Anterior cingulate cortex (tissue), 58 donors: ENCODE measurements at regions not wholly inside any gene's neighbourhood (a gene's known extent, or its start where the extent isn't known, plus 50 kb on each side); places are given as distances from the start of the nearest gene placed in this dataset.

Experiments used
- DNase-seq, 58 donors: peaks; one replicate each; lab custom pipeline; 2025; lab: John Stamatoyannopoulos, UW

DNA sequence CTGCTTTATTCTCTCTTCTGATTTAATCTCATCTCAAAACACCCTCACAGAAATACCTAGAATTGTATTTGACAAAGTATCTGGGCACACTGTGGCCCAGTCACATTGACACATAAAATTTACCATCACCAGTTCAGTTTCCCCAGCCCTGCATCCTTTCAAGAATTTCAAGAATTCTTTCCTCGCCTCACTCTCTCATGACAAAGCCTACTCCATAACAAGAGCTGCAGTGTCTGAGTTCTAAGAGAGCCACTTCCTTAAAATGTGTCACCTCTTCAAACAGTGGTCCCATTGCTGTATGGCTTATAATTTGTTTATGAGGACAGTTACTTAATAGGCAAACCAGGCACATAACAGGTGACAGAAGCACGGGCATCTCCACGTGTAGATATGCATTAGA lies 90.9 kb upstream of the STK39 start:
- DNase-seq, result no peak

DNA sequence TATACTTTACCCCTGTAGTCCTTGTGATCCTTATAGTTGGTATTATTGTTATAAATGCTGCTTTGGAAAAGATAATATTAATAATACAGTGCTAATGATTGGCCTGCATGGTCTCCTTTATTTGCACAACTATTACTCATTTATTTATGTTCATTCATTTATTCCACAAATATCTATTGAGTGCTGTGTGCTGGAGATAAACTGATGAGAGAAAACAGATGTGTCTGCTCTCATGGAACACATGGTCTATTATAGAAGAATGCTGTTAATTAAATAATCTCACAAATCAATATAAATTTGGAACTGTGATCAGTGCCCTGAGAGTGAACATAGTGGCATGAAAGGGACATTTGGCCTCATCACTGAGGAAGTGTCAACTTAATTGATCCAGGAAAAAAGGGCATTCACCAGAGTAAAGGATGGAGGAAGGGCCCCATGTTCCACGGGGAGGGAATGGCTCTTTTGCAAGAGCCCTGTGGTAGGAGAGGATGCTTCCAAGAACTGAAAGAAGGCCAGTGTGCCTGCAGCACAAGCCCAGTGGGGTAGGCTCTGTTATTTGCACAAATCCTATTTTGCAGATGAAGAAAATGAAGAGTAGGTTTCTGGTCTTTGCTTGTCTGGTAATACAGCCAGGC lies 91.5 kb upstream of the STK39 start:
- no peak for DNase-seq

DNA sequence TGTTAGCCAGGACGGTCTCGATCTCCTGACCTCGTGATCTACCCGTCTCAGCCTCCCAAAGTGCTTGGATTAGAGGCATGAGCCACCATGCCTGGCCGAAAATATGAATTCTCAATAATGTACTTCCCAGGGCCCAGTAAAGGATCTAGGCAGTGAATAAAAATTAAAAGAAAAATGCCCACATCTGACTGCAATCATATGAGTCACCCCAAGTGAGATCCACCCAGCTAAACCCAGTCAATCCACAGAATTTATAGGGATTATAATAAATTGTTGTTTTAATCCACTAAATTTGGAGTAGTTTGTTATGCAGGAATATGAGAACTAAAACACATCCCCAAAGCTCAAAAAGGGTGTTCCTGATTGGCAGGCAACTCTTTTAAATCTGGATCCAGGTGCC lies 93.5 kb upstream of the STK39 start:
- no peak for DNase-seq

DNA sequence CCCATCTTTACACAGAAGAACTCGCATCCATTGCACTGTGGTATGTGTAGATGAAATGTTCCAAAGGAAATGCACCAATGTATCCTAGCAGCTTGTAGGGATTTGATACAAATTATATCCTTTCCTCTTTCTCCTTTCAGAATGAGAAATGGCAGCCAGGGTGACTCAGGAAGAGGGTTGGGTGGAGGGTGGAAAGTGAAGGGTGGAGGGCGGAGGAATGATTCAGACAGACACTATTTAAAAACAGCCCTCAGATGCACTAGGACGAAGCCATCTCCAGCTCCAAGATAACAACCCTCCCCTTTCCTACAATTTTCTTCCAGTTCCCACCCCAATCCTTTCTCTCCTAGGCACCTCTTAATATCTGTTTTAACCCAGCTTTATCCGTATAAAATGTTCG lies 96.2 kb upstream of the STK39 start:
- DNase-seq, result peak in 1 of 58 donors; percentile 4

DNA sequence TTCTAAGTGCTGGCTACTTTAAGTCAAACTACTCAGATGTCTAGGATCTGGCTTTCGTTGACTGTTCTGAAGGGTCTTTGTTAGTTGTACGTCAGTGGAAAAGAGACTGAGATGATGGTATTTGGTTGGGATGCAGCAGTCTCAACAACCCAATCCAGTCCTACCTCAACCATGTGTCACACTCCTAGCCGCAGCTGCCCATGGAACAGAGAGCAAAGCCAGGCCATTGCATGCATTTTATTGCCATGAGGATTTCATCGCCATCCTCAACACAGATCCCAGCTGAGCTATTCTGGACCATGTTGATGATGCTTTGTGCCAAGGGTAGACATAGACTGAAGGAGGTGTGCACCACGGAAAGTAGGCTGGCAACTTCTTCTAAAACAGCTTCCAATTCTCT lies 97.3 kb upstream of the STK39 start:
- no peak for DNase-seq

DNA sequence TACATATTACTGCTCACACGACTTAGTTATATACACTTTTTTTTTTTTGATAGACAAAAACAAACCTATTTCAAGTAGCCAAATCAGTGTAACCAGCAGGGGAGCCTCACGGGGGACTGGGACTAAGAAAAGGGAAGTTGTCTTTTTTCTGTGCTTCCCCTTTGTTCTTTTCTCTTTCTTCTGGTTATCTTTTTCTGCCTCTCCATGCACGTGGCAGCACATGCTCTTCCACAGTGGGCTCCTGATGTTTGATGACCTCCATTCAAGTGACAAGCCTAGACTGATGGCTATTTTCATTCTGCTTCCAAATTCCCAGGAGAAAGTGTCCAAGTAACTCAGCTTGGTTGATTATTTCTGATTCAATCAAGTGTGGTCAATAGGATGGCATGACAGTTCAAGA lies 98.2 kb upstream of the STK39 start:
- no peak for DNase-seq

DNA sequence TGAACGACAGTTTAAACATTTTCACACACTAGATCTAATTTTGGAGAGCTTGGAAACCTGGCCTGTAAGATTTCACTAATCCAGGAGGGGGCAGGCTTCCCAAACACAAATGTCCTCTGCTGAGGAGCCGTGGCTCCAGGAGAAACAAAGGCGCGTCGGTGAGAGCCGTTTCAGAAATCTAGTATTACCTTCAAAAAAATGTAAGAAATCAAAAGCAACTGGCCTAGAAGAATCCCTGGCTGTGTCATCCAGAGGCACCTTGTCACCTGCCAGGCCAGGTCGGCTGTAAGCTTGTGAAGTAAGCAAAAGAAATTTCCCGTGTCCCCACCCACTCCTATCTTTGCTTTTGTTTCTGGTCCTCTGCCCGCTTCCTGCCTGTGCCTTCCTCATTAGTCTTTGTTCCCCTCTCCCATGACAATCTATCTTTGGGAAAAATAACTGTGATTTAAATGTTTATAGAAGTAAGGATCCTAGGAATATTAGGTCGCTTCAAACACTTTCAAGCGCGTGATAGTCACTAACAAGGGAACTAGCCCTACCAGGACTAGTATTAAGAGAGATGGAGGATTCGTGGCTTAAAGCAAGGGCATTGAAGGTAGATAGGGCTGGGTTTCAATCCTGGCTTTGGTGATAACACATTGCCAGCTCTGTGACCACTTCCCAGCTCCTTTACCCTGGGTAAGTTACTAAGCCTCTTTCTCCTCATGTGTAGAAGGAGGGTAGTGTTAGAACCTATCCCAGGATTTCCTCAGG lies 99.5 kb upstream of the STK39 start:
- peak in 52 of 58 donors; percentile 4 to 74 (median 42) for DNase-seq

DNA sequence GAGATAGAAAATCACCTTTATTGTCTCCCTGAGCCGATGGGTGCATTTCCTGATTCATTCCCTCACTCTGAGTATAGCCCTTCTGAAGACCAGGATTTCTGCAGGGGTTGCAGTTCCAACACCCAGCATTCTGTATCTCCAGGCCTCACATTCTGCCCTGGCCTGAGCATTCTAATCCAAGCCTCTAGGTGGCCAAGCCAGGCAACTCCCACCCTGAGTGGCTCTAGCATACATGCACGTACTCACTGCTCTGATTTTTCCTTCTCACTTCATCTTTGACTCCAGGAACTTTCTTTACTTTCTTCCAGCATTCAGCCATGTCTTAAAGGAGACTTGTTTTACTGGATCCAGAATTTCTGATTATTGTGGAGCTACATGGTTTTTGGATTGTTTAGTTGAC lies 100.7 kb upstream of the STK39 start:
- DNase-seq, result peak in 1 of 58 donors; percentile 4

DNA sequence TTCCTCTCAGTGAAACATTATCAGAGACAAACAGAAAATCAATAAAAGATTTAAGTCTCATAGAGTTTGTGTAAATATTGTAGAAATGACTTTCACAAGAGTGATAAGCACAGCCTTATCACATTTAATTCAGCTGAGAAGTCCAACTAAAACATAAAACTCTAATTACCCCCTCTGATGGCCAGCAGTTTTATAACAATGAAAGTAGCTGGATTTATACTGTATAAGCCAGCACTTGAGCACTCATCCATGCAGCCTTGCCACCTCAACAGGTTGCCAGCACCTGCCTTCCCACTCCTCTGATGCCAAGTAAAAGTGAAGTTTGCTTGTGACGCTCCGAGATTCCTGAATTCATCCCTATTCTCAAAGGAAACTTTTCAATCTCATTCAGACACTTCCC lies 103.0 kb upstream of the STK39 start:
- DNase-seq, result no peak

DNA sequence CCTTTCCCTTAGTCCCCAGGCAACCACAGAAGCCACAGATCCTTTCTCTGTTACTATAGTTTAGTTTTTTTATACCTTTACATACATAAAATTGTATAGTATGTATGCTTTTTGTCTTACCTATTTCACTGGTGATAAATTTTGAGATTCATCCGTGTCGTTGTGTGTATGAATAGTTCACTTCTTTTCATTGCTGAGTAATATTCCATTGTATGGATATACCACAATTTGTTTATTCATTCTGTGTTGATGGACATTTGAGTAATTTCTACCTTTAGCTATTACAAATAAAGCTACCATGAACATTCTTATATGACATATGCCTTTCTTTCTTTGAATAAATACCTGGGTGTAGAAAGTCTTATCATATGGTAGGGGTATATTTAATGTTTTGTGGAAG lies 102.8 kb upstream of the CERS6 start:
- DNase-seq, result no peak

DNA sequence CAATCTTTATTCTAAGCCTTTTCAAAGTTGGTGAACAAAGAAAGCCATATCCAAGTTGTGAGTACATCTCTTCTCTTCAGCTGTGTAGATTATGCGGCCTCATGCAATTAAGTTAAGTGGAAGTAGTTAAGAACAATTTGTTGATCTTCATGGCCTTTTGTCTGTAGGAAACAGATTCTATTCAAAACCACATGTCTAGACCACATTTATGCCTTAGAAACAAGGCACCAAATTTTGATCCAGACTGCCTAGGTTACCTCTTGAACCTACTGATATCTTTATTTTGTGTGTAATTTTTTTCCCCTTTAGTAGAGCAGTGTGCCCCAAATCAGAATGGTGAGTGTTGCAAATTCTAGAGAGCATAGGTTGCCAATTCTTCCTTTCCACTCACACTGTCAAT lies 101.6 kb upstream of the CERS6 start:
- DNase-seq, result no peak

DNA sequence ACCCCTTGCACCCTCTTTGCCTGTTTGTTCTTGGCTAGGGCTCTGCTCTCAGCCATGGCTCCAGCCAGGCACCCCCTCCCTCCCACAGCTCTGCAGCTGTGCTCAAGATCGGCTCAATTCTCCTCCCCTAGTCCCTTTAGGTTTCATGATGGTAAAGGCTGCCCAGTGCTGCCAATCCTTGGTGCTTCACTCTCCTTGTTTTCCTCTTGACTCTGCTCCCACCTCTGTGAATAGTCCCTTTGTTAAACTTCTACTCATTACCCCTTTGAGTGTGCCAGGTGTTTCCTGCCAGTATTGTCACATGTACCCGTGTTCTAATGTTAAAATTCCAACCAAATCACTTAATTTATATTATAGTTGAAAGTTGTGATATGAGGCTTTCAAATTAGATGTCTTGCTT lies 101.0 kb upstream of the CERS6 start:
- peak in 4 of 58 donors; percentile 7 to 61 (median 36) for DNase-seq

DNA sequence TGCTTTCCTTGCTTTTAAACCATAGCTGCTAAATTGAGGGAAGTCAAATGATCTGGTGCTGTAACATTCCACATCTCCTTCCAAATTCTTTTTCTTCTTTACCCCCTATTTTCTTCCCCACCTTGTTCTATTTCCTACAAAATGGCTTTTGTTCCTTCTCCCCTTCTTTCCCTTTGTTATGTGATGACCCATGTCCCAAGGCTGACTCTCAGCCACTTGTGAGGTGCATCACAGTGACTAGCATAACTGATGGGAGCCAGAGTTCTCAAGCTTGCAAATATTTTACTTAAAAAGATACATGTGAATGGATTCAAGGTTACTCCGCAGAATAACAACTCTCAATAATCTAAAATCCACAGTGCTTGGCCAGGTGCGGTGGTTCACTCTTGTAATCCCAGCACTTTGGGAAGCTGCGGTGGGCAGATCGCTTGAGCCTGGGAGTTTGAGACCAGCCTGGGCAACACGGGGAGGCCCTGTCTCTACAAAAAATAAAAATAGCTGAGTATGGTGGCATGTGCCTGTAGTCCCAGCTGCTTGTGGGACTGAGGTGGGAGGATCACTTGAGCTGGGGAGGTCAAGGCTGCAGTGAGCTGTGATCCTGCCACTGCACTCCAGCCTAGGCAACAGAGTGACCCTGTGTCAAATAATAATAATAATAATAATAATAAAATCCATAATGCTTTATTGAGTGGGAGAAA lies 100.1 kb upstream of the CERS6 start:
- no peak for DNase-seq

DNA sequence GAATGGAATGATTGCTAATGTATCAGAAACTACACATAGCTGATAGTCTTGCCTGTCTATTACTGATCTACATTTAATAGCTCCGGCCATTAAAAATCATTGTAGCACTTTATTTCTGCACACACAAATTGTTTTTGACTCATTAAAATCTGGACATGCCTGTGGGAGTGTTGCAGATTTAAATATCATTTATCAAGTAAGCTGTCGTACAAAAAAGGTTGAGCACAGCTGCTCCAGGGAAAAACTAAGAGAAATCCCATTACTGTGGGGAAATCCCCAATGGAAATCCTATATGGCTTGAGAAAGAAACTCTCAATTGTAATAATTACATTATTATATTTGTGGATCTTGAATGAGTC lies 99.6 kb upstream of the CERS6 start:
- no peak for DNase-seq

DNA sequence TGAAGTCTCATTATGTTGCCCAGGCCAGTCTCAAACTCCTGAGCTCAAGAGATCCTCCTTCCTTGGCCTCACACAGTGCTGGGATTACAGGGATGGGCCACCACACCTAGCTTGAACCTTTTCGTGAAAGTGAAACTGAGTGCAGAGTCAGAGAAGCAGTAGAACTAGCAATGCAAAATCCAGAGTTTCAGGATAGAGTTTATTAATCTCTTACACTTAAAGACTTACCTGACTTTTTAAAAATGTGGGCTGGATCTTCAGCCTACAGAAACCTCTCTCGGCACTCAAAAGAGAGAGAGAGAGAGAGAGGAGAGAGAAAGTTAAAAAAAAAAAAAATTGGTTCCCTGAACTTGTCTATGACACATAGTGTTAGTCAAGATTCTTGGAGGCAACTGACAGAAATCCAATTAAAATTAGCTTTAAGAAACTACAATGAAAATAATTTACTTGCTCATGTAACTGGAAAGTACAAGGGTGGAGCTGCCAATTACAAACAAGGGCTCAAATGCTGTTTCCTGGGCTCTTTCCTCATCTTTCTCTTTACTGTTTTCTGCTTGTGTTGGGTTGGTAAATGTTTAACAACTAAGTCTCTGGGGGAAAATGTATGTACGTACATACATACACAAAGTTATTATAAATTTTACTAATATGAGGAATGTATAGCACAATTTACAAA lies 98.1 kb upstream of the CERS6 start:
- no peak for DNase-seq

DNA sequence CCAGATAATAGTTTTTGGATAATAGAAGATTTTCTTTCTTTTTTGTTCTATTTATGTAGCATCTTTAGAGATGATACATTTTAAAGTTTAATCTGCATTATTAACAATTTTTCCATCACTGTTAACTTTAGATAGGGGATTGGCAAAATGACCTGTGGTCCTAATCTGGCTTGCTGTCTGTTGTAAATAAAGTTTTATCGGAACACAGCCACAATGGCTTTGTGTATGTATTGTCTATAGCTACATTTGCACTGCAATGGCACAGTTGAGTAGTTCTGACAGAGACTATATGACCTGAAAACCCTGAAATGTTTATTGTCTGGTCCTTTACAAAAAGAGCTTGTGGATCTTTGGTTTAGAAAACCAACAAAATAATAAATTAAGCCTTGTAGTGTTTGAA lies 97.0 kb upstream of the CERS6 start:
- DNase-seq, result no peak

DNA sequence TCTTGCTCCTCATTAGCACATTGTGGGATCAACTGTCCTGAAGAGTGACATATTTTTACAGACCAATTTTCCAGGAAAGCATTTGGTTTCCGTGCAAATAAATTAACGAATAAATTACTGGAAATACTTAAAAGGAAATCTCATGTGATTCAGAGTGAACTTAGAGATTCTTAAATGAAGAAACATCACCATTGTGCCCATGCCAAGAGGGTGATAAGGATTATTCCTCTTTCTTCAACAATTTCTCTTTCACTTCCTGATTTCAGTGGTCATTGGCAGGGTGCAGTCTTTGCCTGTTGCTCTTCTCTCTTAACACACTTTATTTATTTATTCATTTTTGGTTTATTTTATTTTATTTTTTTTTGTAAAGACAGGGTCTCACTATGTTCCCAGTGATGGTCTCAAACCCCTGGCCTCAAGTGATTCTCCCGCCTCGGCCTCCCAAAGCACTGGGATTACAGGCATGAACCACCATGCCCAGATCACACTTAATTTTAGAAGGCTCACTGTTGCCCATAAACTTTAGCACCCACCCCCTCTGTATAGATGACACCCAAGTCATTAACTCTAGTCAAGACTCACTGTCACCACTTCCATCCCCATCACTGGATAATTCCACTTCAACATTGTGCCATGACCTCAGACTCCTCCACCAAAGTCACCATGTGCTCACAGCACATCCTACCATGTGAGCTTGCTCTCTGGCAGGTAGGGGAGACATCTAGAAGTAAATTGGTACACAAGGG lies 92.6 kb upstream of the CERS6 start:
- no peak for DNase-seq

DNA sequence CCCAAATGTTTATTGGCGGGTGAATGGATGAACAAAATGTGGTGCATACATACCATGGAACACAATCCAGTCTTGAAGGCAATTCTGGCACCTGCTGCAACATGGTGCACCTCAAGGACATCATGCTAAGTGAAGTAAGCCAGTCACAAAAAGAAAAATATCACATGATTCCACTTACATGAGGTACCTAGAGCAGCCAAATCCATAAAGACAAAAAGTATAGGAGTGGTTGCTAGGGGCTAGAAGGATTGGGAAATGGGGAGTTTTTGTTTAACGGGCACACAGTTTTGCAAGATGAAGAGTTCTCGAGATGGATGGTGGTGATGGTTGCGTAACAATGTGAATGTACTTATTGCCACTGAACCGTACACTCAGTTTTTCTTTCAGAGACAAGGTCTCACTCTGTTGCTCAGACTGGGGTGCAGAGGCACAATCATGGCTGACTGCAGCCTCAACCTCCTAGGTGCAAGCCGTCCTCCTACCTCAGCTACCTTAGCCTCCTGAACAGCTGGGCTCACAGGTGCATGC lies 90.9 kb upstream of the CERS6 start:
- DNase-seq, result no peak

DNA sequence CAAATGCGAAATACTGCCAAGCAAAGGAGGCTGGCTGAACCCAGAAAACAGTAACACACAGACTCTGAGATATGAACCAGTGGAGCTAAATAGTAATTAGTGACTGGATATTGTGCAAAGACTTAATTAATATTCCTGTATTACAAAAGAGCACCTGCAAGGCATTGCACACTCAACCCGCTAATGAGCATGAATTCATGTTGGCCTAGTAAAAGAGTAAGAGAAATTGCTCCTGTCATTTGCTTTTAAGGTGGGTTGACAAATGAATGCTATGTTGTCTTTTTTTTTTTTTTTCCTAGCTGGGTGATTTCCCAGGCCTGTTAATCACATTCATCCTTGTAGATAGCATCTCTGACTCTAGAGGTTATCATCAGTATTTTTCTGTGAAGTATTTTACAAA lies 87.0 kb upstream of the CERS6 start:
- DNase-seq, result no peak

DNA sequence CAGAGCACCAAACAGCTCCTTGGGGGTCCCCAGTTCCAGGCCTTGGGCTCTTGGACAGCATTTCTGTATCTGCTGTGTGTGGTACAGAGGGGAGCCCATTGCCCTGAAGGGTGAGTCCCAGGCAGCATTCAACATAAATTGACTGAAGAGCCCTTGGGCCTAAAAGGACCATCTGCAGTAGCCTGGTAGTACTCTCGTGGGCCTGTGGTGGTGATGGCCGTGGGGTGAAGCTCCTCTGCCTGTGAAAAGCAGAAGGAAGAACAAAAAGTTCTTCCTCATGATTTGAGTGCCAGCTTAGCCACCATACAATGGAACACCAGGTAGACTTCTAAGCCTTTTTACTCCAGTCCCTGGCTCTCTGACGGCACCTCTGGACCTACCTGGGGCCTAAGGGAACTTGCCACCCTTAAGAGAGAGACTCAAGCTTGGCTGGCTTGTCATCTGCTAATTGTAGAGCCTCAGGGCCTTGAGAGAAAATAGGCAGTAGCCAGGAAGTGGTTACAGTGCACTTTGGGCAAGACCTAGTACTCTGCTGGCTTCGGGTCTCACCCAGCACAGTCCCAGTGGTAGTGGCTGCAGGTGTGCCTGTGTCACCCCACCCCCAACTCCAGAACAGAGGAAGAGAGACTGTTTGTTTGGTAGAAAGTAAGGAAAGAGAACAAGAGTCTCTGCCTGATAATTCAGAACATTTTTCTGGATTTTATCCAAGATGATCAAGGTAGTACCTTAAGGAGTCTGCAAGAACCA lies 84.6 kb upstream of the CERS6 start:
- DNase-seq, result no peak
